ENCODE measurements at regions not wholly inside any gene's neighbourhood (a gene's known extent, or its start where the extent isn't known, plus 50 kb on each side); places are given as distances from the start of the nearest gene placed in this dataset.

- no peak for FAIRE-seq
These were observed 94.5 kb upstream of the FOXP4 start for GRCh38 chr6:41451515-41452163.

DNA sequence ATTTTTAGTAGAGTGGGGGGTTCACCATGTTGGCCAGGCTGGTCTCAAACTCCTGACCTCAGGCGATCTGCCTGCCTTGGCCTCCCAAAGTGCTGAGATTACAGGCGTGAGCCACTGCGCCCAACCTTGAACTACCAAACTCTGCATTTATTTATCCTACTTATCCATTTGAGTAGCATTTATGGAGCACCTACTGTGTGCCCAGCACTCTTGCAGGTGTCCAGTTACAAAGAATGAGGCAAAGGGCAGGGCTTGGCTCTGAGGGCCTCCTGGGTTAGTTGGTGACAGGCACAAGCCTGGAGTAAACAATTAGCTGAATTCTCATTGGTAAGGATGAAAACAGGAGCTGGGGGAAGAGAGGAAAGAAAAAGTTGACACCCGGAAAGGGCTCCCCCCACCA is 93.4 kb upstream of the FOXP4 start:
- no peak for FAIRE-seq

GRCh38 chr6:41453244-41453643 is 92.9 kb upstream of the FOXP4 start:
- no peak for FAIRE-seq

- no peak for FAIRE-seq
These were observed 91.9 kb upstream of the FOXP4 start for GRCh38 chr6:41454189-41454789.

DNA sequence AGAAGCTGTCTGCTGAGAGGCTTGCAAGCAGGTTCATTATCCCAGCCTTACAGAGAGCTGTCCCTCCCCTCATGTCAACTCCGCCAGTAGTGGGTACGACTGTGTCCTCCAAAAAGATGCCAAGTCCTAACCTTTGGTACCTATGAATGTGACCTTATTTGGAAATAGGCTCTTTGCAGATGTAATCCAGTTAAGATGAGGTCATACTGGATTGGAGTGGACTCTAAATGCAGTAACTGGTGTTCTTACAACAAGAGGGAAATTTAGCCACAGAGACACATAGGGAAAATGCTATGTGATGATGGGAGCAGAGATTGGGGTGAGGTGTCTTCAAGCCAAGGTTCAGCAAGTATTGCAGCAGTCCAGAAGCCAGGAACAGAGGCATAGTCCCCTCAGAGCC is 90.8 kb upstream of the FOXP4 start:
- FAIRE-seq = no peak

- no peak for FAIRE-seq
These were observed 90.4 kb upstream of the FOXP4 start for GRCh38 chr6:41455818-41456217.

GRCh38 chr6:41457303-41457670 is 88.9 kb upstream of the FOXP4 start:
- FAIRE-seq = no peak

DNA sequence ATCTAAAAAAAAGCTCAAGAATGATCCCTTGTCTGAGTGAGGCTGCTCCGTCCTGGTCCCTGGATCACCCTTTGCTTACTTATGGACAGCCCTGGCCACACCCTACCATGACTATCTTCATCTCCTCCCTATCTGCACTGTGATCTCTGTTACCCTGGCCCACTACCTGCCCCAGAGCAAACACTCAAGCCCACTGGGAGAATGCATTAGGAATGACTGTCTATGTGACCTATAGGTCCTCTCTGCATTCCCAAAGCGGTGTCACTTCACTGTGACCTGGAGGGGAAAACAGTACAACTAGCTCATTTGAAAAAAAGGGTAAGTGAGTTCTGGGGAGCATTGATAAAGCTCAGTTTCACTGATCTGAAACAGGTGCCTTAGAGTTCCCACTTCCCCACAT is 86.4 kb upstream of the FOXP4 start:
- no peak for FAIRE-seq

- FAIRE-seq = no peak
These were observed 85.3 kb upstream of the FOXP4 start for GRCh38 chr6:41460742-41461336.

DNA sequence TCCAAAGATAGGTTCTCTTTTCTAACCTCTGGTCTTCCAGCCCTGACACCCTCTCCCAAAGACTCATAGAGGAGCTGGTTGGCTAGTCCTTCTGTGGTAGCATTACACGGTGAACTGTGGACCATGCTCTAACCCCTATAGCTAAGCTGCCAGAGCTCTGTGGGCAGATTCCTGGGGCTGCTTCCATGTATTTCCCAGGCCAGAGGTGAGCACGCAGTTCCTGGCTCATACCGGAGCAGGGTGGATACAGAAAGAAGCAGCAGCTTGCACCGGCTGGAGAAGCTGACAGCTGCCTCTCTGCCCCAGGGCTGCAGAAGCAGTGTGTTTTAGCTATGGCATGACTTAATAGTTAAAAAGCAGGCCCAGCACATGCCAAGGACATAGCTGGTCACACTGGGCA is 84.1 kb upstream of the FOXP4 start:
- no peak for FAIRE-seq

GRCh38 chr6:41463062-41463930 is 82.9 kb upstream of the FOXP4 start:
- no peak for FAIRE-seq

- no peak for FAIRE-seq
These were observed 82.2 kb upstream of the FOXP4 start for GRCh38 chr6:41464019-41464418.

DNA sequence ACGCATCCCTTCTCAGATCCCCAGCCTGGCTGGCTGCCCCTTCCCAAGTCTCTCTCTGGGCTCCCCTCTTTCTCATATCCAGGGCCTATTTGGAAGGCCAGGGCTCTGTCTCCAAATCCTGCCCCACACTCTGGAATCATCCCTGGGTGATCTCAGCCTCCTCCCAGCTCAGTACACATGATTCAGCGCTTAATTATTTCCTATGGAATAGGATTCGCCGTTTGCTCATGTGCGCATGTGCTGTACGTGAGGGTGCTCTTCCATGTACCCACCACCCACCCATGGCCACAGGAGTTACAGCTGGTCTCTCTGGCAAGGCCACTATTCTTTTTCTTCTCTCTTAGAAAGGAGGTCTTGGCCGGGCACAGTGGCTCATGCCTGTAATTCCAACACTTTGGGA is 81.7 kb upstream of the FOXP4 start:
- no peak for FAIRE-seq

DNA sequence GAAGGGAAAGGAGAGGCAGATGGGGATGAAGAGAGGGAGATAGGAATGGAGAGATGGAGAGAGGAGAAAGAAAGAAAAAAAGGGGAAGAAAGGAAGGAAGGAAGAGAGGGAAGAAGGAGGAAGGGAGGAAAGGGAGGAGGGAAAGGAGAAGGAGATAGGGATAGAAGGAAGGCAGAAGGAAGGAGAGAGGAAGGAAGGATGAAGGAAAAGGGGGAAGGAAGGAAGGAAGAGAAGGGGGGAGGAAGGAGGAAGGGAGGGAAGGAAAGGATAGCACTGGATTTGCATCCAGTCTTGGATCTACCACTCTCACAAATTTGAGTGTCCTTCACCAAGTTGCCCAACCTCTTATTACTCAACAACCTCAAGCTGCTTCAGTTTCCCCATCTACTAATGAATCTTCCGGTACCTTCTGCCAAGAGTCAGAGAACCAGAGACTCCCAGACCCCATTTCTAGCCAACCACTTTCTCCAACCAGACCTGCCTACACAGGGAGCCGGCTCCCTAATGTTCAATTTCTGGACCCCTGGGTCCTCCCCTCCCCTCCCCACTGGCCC is 79.7 kb upstream of the FOXP4 start:
- FAIRE-seq = no peak

- FAIRE-seq = no peak
These were observed 79.1 kb upstream of the FOXP4 start for GRCh38 chr6:41467061-41467460.

DNA sequence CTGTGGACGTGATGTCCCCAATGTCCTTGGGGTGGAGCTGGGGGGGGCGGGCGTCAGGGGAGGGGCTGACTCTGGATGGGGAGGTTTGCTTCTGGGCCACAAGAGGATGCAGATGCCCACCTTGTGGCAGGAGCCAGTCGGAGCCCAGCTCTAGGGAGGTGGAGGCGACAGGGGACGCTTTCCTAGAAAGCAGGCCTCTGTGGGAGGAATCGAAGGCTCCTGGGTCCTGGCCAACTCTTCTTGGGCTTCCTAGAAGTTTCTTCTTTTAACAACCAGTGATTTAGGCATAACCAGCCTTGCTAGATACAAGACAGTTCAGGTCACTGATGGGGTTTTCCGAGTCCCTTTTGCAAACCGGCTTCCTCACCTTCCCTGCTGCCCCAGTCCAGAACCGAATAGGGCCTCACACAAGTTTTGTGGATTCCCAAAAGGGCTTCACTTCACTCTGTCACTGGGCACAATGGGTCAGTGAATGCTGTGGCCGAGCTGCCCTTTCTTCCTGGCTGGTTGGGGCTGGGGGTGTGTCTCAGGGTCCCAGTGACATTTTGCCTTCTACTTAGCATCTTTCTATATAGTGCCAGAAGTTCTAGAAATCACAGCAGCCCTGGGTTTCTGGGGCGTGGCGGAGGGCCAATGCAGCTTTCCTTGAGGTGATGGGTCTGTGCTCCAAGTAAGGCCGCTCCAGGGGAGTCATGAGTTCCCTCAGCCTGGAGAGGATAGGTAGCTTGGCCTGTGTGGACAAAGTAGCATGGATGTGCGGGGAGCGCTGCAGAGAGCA is 78.4 kb upstream of the FOXP4 start:
- FAIRE-seq = no peak

DNA sequence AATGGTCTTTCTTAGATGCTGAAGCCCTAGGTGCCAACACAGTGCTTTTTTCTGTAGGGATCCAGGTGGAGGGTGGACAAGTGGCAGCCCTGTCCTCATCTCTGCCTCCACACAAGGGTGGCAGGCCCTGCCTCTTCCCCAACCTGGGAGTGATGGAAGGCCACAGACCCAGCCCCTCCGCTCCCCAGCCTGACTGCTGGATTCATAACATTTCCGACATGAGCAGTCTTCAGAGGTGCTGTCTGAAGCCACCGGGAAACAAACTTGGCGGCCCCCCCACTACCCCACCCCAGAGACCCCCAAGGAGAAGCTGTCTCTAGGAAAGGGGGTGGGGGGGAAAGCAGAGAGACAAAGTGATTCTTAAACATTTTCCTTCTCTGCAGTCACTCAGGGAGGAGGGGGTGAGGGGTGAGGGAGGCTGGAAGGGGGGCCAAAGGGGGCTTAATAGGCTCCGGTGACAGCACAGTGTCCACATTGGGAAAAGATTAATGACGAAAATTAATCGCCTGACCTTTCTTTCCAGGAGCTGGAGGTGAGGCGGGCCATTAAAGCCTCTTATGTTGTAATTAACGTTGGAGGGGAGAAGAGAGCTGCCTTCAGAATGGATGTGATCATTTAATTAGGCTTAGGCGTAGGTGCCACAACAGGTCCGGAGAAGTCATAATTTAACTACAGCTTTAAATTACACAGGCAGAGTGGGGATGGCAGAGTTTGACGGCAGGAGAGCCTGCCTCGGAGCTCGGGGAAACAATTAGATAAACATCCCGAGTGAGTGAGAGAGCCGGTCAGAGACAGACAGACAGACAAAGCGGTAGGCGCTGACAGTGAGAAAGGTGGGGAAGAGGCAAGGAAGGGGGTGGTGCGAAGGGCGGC is 76.8 kb upstream of the FOXP4 start:
- FAIRE-seq = no peak

GRCh38 chr6:41470029-41470330 is 76.2 kb upstream of the FOXP4 start:
- FAIRE-seq = no peak

- no peak for FAIRE-seq
These were observed 75.7 kb upstream of the FOXP4 start for GRCh38 chr6:41470331-41471063.

DNA sequence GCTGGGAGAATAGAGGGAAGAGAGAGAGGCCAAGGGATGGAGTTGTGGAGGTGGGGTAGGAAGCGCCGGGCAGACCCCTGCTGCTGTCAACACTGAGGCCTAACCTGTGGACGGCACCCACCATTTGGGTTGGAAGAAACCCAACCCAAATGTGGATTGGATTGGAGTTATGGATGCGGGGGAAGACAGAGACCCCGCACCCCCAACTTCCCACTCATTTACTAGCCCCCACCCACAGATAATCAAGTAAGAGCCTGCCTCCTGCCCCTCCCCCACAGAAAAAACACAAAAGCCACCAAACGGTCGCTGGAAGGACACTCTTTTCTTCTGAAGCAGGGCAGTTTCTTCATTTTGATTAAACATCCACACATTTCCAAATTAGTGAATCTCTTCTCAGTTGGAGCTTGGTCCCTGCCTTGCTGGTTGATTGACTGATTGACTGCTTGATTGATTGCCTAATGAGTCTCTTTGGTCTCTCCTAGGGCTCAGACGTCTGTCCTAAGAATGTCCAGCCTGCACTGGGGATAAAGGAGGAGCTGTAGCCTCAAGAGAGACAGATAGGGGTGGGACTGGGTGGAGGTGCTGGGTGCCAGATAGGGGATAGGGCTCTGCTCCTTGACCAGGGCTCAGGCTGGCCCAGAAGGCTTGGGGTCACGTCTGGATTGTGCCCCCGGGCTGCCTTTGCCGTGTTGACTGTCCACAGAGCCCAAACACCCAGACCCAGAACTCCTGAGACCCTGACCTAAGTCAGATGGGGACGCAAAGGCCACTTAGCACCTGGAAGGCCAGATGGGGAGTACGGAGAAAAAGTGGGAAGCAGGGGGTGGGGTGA is 74.9 kb upstream of the FOXP4 start:
- no peak for FAIRE-seq
